A172 (cell line): ENCODE measurements at regions not wholly inside any gene's neighbourhood (a gene's known extent, or its start where the extent isn't known, plus 50 kb on each side); places are given as distances from the start of the nearest gene placed in this dataset.
"Not testable (repeated sequence)": the region's sequence is repeated elsewhere in the genome, so short reads cannot be mapped to it uniquely, and the experiment has no call there.

Source experiments
- DNase-seq: peaks from one replicate; pipeline ENCODE4 v3.0.0-alpha.2; 2015; ENCODE audit warnings: low spot score

- no peak for DNase-seq
These were observed 98.0 kb upstream of the CDC42BPA start for GRCh38 chr1:227416156-227416830.

DNA sequence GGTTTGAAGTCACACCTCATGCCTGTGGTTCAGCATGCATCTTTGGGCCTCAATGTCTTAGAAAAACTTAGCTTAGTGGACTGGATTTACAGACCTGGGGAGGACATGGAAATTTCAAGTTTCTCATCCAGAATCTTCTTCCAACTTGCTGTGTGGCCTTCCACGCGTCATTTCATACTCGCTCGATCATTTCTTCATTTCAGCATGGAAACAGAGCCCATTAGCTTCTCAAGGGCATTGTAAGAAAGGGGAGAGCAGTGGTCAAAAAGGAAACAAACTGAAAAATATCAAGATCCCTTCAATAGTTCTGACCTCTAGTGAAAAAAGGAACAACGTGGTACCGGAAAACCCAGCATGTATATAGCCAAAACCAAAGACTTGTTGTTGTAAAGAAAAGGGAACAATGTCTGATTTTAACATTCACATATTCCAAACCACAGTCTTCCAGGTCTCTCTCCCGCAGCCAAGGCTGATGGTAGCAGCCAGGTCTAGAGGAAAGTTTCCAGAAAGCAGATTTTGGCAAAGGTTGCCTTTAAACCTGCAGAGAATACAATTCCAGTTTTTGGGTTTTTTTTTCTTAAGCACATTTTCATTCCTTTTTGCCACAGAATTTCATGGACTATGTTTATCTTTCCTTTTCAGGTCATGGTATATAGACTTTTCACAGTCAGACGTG lies 97.0 kb upstream of the CDC42BPA start:
- no peak for DNase-seq

DNA sequence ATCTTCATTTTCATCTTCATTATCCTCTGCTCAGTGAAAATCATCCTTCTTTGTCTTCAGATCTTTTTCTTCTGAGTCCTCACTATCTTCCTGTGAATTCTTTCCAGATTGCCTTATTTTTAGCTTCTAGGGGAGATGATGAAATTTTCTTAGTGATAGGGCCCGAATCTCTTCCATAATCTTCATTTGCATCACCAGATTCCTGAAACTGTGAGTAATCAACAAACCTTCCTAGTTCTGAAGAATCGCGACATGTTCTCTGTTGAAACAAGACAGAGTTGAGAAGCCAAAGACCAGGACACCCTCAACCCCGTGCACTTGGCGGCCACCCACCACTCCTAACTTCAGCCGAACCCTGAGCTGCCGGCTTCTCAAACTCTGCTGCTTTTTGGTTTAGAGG lies 92.8 kb upstream of the CDC42BPA start:
- no peak for DNase-seq

DNA sequence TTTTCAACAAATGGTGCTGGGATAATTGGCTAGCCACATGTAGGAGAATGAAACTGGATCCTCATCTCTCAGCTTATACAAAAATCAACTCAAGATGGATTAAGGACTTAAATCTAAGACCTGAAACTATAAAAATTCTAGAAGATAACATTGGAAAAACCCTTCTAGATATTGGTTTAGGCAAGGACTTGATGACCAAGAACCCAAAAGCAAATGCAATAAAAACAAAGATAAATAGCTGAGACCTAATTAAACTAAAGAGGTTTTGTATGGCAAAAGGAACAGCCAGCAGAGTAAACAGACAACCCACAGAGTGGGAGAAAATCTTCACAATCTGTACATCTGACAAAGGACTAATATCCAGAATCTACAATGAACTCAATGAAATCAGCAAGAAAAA lies 88.0 kb upstream of the CDC42BPA start:
- DNase-seq, result not testable (repeated sequence)

GRCh38 chr1:227403535-227403934 lies 85.2 kb upstream of the CDC42BPA start:
- DNase-seq, result no peak

DNA sequence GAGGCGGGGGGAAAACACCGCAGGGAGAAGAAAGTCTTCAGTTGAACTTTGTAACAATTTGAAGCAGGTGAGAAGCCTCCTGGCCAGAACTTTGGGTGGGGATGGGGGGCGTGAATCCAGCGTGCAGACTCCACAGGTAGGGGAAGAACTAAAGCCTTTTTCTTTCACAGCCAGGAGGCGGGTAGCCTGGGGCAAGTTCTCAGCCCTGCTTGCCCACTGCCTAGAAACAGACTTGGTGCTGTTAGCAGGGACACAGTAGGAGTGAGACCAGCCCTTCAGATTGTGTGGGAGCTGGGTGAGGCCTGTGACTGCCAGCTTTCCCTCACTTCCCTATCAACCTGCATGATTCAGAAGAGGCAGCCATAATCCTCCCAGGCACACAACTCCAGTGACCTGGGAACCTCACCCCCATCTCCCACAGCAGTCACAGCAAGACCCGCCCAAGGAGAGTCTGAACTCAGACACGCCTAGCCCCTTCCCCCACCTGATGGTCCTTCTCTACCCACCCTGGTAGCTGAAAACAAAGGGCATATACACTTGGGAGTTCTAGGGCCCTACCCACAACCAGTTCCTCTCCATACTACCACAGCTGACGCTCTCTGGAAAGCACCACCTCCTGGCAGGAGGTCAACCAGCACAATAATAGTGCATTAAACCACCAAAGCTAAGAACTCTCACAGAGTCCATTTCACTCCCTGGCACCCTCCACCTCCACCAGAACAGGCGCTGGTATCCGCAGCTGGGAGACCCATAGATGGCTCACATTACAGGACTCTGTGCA lies 83.5 kb upstream of the CDC42BPA start:
- no peak for DNase-seq

GRCh38 chr1:227399152-227399730 lies 80.9 kb upstream of the CDC42BPA start:
- no peak for DNase-seq

GRCh38 chr1:227397354-227397978 lies 79.2 kb upstream of the CDC42BPA start:
- no peak for DNase-seq

DNA sequence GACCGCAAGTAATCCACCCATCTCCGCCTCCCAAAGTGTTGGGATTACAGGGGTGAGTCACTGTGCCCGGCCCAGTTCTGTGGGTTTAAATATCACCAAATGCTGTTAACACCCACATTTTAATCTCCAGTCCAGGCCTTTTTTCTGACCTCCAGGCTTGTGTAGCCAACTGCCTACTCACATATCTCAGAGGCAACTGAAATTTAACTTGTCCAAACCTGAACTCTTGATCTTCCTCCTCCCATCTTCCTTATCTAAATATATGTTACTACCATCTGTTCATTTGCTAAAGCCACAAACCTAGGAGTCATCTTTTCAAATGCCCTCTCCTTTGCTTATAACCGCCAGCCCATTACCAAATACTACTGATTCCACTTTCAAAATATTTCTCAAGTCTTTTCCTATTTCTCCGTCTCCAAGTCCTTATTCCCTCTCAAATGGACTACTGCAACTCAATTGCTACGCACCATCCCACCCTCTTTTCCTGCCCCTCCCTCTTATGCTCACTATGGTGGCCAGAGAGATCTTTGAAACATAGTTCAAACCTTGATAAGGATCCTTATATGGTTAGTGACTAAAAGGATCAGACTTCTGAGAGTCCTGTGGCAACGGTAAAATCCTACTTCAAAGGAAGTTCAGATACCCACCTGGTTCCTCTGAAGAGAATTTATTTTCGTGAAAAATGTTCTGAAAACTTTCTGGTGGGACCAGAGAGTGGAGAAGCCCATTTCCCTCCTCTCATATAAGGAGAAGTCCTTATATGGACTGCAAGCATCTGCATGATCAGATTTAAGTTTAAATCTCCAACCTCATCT lies 78.5 kb upstream of the CDC42BPA start:
- peak; percentile 16 for DNase-seq

DNA sequence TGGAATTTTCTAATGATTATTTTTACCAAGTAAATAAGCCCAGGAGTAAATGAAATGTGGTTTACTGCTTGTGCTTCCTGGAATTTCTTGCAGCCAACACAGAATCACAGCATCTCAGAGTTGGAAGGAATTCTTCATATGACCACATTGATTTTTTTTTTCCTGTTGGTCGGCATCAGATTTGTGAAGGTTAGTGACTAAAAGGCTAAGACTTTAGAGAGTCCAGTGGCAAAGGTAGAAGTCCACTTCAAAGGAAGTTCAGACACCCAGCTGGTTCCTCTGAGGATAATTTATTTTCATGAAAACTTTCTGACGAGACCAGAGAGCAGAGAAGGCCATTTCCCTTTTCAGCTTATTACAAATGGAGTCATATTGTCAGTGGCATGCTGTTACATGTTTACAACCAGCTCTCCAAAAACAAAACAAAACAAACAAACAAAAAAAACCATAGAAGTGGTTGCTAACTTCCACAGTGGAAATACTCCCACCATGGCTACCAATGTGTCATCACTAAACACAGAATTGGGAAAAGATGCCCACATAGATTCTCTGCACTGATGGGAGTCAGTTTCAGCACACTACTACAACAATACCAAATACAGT lies 77.2 kb upstream of the CDC42BPA start:
- DNase-seq, result peak; percentile 34

- DNase-seq, result no peak
These were observed 74.9 kb upstream of the CDC42BPA start for GRCh38 chr1:227392984-227393764.

DNA sequence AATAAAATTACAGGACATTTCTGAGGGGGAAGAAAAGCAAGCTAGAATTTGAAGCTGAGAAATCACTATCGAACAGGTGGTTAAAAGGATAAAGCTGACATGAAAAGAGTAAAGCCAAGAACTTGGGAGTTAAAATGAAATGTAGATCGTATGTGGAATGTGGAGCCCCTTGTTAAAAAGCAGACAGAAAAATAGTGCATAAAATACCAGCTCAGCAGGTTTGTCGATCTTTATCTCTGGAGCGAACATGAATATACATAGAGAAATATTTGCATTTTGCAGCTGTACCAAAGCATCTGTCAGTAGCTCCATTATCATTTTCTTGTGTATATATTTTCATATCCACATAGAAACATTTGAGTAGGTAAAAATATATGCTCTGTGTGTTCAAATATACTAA lies 73.6 kb upstream of the CDC42BPA start:
- no peak for DNase-seq

- DNase-seq, result no peak
These were observed 72.9 kb upstream of the CDC42BPA start for GRCh38 chr1:227391211-227391610.

- no peak for DNase-seq
These were observed 72.2 kb upstream of the CDC42BPA start for GRCh38 chr1:227390525-227390924.

- no peak for DNase-seq
These were observed 70.2 kb upstream of the CDC42BPA start for GRCh38 chr1:227388214-227389168.

DNA sequence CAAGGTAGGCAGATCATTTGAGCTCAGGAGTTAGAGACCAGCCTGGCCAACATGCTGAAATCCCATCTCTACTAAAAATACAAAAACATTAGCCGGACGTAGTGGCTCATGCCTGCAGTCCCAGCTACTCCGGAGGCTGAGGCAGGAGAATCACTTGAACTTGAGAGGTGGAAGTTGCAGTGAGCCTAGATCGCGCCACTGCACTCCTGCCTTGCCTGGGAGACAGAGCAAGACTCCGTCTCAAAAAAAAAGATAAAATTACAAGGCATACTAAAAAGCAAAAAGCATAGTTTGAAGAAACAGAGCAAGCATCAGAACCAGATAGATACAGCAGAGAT lies 61.2 kb upstream of the CDC42BPA start:
- DNase-seq, result no peak

DNA sequence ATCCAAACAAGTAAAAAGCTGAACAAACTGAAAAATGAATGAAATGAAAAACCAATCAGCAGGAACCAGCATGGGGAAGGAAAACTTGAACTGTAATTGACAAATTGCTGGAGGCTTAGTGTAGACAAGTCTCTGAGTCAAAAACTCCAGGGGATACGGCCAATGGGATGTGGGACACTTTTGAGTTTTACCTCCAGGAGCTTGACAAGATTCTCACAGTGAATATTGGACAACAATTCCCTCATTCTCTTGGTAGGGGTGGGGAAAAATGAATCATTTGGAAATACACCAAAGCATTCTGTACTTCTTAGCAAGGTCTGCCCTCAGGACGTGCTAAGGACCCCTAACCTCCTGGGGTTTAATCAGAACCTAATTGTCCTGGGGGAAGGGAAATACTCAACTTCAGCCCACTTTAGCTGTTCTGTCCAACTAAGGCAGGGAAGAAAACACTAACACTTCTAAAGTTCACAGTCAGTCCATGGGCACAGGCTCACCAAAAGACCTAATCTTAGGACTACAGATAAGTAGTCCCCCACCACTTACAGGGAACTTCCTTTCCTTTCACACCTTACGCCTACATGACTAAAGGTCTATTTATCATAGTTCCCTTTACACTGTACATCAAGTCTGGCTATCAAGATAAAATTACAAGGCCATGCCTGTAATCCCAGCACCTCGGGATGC lies 60.7 kb upstream of the CDC42BPA start:
- no peak for DNase-seq

DNA sequence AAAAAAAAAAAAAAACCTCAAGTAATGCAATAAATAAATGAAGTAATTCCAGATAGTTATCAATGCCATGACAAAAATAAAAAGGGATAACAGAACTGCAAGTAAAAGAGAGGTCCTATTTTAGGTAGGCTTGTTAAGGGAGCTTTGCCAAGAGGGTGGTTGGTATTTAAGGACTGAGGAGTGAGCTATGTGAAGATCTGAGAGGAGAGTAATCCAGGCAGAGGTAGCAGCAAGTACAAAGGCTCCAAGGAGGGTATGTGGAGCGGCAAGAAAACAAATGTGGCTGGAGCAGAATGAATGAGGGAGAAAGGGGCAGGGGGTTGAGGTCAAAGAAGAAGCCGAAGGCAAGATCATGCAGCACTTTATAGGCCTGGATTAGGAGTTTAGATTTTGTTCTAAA lies 59.9 kb upstream of the CDC42BPA start:
- no peak for DNase-seq
